GM18508 (cell line): ENCODE measurements at regions not wholly inside any gene's neighbourhood (a gene's known extent, or its start where the extent isn't known, plus 50 kb on each side); places are given as distances from the start of the nearest gene placed in this dataset.

Source experiments
- ATAC-seq: cut with Tn5 transposase; IDR thresholded peaks from one replicate; pipeline ENCODE4 v1.9.1; 2021; ENCODE audit warnings: moderate number of reproducible peaks; ENCODE audit not compliant: insufficient read depth, unreplicated experiment

DNA sequence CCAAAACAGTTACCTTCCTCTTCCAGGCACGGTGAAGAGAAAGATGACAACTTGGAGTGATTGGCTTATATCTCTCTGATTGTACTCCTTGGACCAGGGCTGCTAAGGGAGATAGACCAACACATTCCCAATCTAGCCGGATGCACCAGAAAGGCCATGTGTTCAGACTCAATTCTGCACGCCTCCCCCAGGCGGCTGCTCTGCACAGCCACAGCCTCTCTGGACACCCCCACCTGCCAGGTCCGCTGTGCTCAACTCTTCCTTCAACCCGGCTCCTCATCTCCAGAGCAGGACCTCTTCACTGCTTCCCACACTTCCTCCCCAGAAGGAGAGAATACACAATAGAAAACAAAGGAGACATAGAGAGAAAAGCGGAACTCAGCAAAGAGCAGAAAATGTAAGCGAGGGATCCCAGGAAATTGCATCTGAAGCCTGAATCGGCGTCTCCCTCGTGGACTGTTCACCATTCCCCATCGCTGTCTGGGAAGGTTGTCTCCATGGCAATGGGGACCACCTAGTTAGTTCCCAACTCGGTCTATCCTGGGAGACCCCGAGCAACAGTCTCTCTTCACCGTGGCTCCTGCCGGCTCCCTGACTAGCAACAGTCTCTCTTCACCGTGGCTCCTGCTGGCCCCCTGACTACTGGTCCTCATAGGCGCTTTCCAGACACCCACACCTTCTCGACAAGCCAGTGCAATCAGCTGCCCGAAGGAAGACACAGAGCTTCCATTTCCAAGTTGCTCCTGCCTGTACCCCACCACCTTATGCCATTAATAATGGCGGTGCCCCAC lies 361.7 kb upstream of the MYT1L start:
- ATAC-seq: no peak

DNA sequence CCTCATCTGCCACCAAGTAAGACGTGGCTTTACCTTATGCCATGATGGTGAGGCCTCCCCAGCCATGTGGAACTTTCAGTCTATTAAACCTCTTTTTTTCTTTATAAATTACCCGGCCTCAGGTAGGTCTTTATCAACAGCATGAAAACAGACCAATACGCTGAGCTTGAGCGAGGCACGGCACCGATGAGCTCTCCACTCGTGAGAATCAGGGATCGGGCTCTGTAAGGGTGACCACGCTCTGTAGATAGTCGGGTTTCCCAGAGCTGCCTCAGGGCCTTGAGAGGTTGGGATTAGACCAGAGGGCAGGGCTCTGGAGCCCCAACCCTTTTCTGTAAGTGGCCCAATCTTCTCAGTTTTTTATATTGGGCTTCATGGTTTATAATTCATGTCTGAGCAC lies 360.3 kb upstream of the MYT1L start:
- ATAC-seq: no peak

- ATAC-seq: no peak
Measured at GRCh38 chr2:2690985-2691384, 359.9 kb upstream of the MYT1L start.

DNA sequence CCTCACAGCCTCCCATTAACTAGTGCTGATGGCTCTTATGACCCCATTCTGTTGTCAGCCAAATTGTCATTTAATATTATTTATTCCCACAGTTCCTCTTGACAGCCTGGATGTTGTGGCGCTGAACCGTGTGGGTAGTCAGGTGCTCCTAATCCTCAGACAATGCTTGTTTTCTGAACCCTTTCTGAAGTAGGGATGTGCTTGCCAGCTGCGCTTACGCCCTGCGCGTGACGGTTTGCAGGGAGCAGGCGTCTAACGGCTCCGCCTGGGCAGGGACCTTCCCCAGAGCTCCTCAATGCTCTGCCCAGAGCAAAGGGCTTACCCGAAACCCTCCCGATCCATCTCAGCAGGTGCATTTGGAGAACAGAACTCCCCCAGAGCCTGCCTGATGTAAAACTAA lies 358.2 kb upstream of the MYT1L start:
- ATAC-seq: no peak

DNA sequence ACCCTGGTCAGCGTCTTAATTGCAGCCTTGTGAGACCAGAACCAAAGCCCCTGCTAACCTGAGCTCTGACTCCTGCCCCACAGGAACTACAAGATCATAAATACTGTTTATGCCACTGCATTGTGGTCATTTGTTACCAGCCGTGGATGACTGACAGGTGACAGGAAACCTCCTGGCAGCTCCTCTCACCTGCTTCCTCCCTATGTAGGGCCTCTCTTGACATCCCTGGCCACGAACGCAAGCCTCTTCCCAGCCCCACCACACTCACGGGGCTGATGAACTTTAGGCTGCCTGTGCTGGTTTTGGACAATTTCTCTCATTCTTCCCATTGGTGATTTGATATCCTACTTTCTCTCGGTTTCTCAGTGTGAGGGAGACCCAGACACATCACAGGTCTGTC lies 357.2 kb upstream of the MYT1L start:
- ATAC-seq: no peak

DNA sequence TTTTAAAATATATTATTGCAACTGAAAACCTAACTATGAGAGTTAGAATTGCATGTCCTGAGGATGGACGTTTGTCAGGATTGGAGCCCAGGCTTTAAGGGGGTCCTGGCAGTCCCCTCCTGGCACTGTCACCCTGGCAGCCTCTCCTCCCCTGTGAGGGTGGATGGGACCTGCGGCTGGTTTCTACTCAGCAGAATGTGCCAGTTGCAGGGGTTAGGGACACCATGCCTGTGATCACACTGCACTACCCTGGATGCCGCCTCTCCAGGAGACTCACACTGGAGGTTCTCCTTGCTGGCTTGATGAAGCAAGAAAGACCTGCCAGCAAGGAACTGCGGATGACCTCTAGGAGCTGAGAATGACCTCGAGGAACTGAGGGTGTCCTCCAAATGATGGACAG lies 356.7 kb upstream of the MYT1L start:
- ATAC-seq: no peak

GRCh38 chr2:2686222-2686621 lies 355.1 kb upstream of the MYT1L start:
- no peak for ATAC-seq

GRCh38 chr2:2683606-2684224 lies 352.6 kb upstream of the MYT1L start:
- ATAC-seq: no peak

GRCh38 chr2:2682700-2683342 lies 351.7 kb upstream of the MYT1L start:
- ATAC-seq: no peak

- no peak for ATAC-seq
Measured at GRCh38 chr2:2681711-2682251, 350.7 kb upstream of the MYT1L start.

GRCh38 chr2:2681085-2681484 lies 350.0 kb upstream of the MYT1L start:
- no peak for ATAC-seq

DNA sequence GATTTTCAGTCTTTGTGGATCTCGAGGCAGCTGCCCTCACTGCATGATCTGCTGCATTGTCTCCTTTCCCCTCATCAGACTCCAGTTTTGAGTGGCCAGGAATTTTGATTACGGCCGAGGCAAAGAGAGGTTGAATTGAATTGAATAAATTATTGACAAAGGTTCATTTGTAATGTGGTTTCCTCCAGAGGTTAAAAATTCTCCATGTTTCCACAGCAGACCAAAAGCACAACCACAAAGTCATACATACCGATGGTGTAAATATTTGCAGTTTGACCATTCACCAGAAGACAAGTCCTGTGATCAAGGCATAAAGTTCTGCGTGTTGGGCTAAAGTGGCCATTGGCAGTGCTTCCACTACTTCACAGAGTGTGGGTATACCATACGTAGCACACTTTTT lies 343.8 kb upstream of the MYT1L start:
- no peak for ATAC-seq

- ATAC-seq: no peak
Measured at GRCh38 chr2:2673406-2673805, 342.3 kb upstream of the MYT1L start.

DNA sequence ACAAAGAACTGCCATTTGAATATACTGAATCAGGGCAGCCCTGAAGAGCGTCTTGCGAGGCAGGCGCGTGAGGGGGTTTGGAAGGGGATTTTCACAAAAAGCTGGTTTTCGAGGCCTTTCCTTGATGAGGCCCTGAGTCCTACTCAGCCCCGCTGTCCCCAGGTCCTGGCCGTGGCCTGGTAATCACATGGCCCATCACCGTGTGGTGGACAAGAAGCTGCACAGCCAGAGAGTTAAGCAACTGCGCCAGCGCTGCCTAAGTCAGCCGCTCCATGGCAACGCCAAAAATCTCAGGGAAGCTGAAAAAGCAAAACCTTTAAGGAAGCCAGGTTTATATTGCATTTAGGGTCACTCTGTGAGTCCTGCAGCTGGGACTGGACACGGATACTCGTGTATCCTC lies 341.2 kb upstream of the MYT1L start:
- ATAC-seq: no peak

DNA sequence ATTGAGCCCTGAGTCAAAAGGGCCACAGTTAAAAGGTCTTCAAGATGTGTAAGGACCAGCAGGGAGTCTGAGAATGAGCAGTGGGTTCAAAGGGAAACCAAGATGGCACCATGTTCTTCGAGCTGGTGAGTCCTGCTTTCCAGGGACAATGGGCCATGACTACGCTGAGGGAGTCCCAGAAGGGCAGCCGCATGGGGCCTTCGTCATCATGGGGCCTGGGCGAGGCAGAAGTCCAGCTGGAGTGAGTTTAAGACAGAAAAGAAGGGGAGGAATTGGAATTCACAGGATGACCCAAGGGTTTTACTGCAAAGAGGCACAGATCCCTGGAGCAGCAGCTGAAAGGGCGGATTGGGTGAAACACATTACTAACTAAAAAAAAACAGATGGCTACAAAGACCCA lies 340.8 kb upstream of the MYT1L start:
- no peak for ATAC-seq

- ATAC-seq: no peak
Measured at GRCh38 chr2:2669316-2669715, 338.2 kb upstream of the MYT1L start.

DNA sequence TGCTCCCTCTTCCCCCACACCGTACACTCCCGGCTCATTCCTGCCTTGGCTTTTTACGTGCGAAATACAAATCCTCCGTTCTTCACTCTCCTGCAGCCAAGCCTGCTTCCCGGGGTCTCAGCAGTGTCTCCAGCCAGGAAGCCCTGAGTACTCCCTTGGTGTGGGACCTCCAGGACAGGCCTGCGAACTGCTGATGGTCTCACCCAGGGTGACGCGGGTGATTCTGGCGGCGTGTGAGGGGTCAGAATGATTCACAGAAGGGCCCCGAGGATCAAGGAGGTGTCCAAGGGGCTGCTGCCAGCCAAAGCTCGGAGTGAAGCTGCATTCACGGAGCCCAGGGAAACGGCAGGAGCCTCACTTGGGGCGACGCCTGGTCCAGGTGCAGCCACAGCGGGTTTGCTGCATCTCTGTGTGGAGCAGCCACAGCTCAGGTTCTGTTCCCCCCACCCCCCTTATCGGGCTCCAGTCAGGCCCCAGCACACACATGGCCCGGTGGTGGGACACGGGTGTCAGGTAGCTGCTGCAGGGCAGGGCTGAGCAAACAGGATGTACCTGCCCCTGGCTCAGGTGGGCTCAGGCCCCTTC lies 337.7 kb upstream of the MYT1L start:
- ATAC-seq: no peak

DNA sequence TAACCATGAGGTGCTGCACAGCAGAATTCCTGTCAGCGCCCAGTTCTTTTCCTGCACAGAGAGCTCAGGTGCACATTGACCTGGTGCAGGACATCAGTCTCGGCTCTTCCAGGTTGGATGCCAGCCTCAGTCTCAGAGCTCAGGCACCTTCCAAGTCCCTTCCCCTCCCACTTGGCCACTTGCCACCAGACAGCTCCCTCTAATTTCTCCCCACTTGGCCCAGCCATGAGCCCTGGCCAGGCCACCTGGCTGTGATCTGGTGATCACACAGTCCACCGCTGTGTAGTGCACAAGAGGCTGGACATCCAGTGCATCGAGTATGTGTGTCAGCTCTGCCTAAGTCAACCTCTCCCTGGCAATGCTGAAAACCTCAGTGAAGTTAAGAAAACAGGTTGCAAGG lies 336.6 kb upstream of the MYT1L start:
- no peak for ATAC-seq

DNA sequence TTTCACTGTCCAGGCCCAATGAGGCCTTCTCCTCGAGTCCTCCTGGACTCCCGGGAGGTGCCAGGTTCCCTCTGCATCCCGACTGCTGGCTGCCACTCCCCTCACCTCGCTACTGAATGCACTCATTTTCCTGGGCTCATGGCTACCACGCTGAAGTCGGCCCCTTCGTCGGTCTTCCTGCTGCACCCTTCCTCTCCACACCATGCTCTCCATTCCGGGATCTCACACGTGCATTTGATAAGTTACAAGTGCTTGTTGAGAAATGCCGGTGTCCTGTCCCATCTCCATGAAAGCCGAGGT lies 334.7 kb upstream of the MYT1L start:
- no peak for ATAC-seq

DNA sequence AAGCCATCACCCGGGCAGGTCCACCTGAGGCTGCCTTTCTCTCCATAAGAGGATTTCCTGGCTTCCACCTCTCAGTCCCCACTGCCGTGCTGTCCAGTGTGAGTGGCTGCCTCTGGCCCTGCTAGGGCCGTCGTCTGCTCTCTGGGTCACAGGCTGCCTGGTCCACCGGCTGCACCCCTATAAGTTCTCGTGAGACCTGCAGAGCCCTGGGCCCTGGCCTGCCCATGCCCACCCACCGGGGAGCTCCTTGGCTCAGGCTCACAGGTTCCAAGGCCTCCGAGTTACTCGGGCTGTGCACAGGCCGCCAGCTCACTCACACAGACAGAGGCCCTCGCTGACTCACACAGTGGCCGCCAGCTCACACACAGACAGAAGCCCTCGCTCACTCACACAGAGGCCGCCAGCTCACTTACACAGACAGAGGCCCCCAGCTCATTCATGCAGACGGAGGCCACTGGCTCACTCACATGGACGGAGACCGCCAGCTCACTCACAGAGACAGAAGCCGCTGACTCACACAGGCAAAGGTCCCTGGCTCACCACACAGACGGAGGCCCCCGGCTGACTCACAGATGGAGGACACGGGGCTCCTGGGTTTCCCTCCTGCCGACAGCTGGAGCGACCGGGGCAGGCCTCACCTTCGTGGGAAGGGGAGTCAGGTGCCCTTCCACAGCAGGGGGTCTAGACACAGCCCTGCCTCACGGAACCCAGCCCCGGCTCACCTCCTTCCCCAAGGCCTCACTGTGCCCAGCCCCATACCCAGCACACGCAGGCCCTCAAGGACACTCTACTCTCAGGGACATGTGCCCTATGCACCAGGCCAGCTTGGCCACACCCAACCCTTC lies 334.1 kb upstream of the MYT1L start:
- no peak for ATAC-seq
